ENCODE measurements at regions not wholly inside any gene's neighbourhood (a gene's known extent, or its start where the extent isn't known, plus 50 kb on each side); places are given as distances from the start of the nearest gene placed in this dataset.

DNA sequence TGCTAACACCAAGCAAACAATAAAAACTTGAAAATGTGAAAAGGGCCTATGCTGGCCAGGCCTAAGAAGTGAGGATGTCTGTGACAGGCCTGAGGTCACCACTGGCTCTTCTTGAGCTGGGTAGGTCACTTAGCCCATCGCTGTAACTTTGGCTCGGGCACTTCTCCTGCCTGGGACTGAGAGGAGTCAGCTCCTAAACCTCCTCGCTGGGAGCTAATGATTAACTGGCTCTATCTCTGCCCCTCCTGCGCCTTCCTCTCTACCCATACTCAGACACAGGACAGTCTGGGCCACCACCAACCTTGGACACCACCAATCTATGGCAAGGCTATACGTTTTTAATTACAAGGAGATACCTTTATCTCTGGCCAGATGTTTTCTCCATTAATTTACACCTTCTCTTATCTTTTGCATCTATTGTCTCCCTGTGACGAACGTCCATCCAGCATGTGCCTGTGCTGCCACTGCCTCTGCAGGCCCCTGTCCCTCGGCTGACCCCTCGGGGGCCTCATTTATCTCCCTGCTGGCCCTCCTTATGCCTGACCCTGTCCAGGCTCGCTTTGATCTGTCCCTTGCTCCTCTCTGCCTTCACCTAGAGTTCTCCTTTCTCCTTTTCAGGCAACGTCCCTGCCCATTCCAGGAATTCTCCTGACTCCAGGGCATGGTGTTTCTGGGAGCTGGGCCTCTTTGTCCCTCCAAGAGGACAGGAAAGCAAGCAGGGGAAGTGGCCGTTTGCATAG is 149.1 kb upstream of the GATA6 start:
- BruUV-seq (replicated peaks) = no TSS peak
- H2AK5ac ChIP-seq (ENCODE audit: low read depth, low read length) = no peak overlapping the region

More for the DNA sequence above, 149.1 kb upstream of the GATA6 start:
- Histone ChIP-seq H2BK5ac (ENCODE audit: low read depth, low read length, poor library complexity, severe bottlenecking) (no peak overlapping the region), H3K56ac (ENCODE audit: extremely low read depth, insufficient read depth, low read length) (no peak overlapping the region), H3K79me1 (ENCODE audit: low read depth in 1 of 2, low read length in 2 of 2) (no peaks in the 10 kb centered on the region), H3K4me1 (ENCODE audit: control insufficient read depth, insufficient read depth, low read length) (no peaks in the 10 kb centered on the region), H3K9me1 (ENCODE audit: insufficient read depth, low read length) (no peaks in the 10 kb centered on the region), H3K27ac (ENCODE audit: insufficient read depth, low read length) (no peak overlapping the region), H3K18ac (ENCODE audit: low read depth, low read length) (no peak overlapping the region), H2BK120ac (ENCODE audit: low read depth, low read length) (no peak overlapping the region), H4K91ac (ENCODE audit: insufficient read depth, low read depth, low read length) (no peak overlapping the region), H4K5ac (ENCODE audit: low read depth, low read length) (no peak overlapping the region), H3K14ac (replicated peaks; ENCODE audit: low read depth, low read length) (no peak overlapping the region), H3K9ac (ENCODE audit: low read depth, low read length) (no peak overlapping the region), H3K23ac (ENCODE audit: low read depth, low read length) (no peak overlapping the region), H3K4ac (ENCODE audit: low read depth, low read length) (no peak overlapping the region), H3K4me2 (ENCODE audit: low read depth, low read length) (no peak overlapping the region), H2AK9ac (replicated peaks; ENCODE audit: low read depth, low read length, poor library complexity) (no peak overlapping the region), H2AFZ (replicated peaks; ENCODE audit: low read length, poor library complexity) (no peak overlapping the region), H3K27me3 (ENCODE audit: control insufficient read depth, insufficient read depth, low read length) (peaks cover 3% of the 10 kb centered on the region; the same call in 1 of the 2 replicates), H4K8ac (ENCODE audit: low read depth in 2 of 2, low read length in 2 of 2) (no peak overlapping the region), H3K9me3 (ENCODE audit: control insufficient read depth, insufficient read depth, low read length) (no peaks in the 10 kb centered on the region), H2BK15ac (ENCODE audit: low read depth, low read length) (no peak overlapping the region), H4K20me1 (ENCODE audit: insufficient read depth, low read length) (no peaks in the 10 kb centered on the region), H2BK20ac (ENCODE audit: low read depth, low read length) (no peak overlapping the region), H3K36me3 (ENCODE audit: control insufficient read depth, insufficient read depth, low read length) (no peaks in the 10 kb centered on the region), H3K4me3 (ENCODE audit: insufficient read depth, low read depth, low read length) (no peak overlapping the region)
- dilution Hi-C loops (cut with HindIII; ENCODE audit: low sequenced_read_pairs, unreplicated experiment) (no loop called here), in situ Hi-C loops (cut with MboI; ENCODE audit: low sequenced_read_pairs) (loop anchor here (10.0 kb wide), 1 partner anchor 55 kb away; no protein-coding TSS in a partner anchor), intact Hi-C loops (cut with micrococcal nuclease) (no loop called here)
- DNase-seq (no peak), ATAC-seq (ENCODE audit: low read depth) (no peak)
- CTCF ChIA-PET = no interaction called here
- POLR2A ChIA-PET (ENCODE audit: unreplicated experiment) = no interaction called here
- WGBS, 2 experiments (ENCODE audit: extremely low coverage in 2 of 2, insufficient read length in 1 of 2) = 63% methylated on average over 7 of the region's 12 CpGs; no CpG with 5 or more reads in 1 of the 2 experiments
- TF ChIP-seq NFE2L2 (IDR thresholded peaks at IDR 0.05; ENCODE audit: low read depth, low read length) (no peak), CEBPB (IDR thresholded peaks at IDR 0.05; ENCODE audit: low read depth, low read length) (no peak), MXI1 (IDR thresholded peaks at IDR 0.05; ENCODE audit: borderline replicate concordance, low read depth, low read length) (no peak), CHD1 (IDR thresholded peaks at IDR 0.05; ENCODE audit: low read depth, low read length) (no peak), POLR2A (IDR thresholded peaks at IDR 0.05; ENCODE audit: low read depth, low read length) (no peak), BHLHE40 (IDR thresholded peaks at IDR 0.05; ENCODE audit: low read depth, low read length) (no peak), SMC3 (IDR thresholded peaks at IDR 0.05; ENCODE audit: low read depth, low read length) (no peak), RAD21 (IDR thresholded peaks at IDR 0.05; ENCODE audit: low read length) (no peak), FOS (IDR thresholded peaks at IDR 0.05; ENCODE audit: low read depth, low read length) (no peak), MAZ (IDR thresholded peaks at IDR 0.05; ENCODE audit: borderline replicate concordance, low read depth, low read length) (no peak), RCOR1 (IDR thresholded peaks at IDR 0.05; ENCODE audit: insufficient replicate concordance, low read length) (no peak), RFX5 (IDR thresholded peaks at IDR 0.05; ENCODE audit: low read depth, low read length) (no peak), MAFK (IDR thresholded peaks at IDR 0.05; ENCODE audit: low read depth, low read length) (no peak)
- TF ChIP-seq, protein P1, sequence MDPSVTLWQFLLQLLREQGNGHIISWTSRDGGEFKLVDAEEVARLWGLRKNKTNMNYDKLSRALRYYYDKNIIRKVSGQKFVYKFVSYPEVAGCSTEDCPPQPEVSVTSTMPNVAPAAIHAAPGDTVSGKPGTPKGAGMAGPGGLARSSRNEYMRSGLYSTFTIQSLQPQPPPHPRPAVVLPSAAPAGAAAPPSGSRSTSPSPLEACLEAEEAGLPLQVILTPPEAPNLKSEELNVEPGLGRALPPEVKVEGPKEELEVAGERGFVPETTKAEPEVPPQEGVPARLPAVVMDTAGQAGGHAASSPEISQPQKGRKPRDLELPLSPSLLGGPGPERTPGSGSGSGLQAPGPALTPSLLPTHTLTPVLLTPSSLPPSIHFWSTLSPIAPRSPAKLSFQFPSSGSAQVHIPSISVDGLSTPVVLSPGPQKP (IDR thresholded peaks at IDR 0.05; ENCODE audit: borderline replicate concordance, low read depth, low read length) = no peak
- TF ChIP-seq, protein P2, sequence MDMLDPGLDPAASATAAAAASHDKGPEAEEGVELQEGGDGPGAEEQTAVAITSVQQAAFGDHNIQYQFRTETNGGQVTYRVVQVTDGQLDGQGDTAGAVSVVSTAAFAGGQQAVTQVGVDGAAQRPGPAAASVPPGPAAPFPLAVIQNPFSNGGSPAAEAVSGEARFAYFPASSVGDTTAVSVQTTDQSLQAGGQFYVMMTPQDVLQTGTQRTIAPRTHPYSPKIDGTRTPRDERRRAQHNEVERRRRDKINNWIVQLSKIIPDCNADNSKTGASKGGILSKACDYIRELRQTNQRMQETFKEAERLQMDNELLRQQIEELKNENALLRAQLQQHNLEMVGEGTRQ (IDR thresholded peaks at IDR 0.05; ENCODE audit: low read depth, low read length) = no peak

Measured in IMR-90 (cell line).